Muscle layer of duodenum (tissue), 2 donors: ENCODE measurements at regions not wholly inside any gene's neighbourhood (a gene's known extent, or its start where the extent isn't known, plus 50 kb on each side); places are given as distances from the start of the nearest gene placed in this dataset.

Experiments
- H3K27ac ChIP-seq: one replicate; pipeline ENCODE4 v1.7.0; 2013; ENCODE audit warnings: mild to moderate bottlenecking, low read length
- H3K27me3 ChIP-seq: one replicate; pipeline ENCODE4 v1.7.0; 2013; ENCODE audit warnings: low read depth, mild to moderate bottlenecking, control low read depth, low read length
- H3K36me3 ChIP-seq, 2 donors: one replicate each; pipeline ENCODE4 v1.7.0; 2013; ENCODE audit warnings: low read length in 2 of 2, control low read depth in 1 of 2, mild to moderate bottlenecking in 1 of 2; ENCODE audit not compliant: insufficient read depth in 2 of 2, control insufficient read depth in 1 of 2
- H3K4me1 ChIP-seq, 2 donors: one replicate each; pipeline ENCODE4 v1.7.0; 2013; ENCODE audit warnings: low read length in 2 of 2, mild to moderate bottlenecking in 2 of 2, control low read depth in 1 of 2, moderate library complexity in 1 of 2; ENCODE audit not compliant: insufficient read depth in 2 of 2, control insufficient read depth in 1 of 2
- H3K4me3 ChIP-seq, 2 donors: one replicate each; pipeline ENCODE4 v1.7.0; 2013; ENCODE audit warnings: low read length in 2 of 2, low read depth in 1 of 2, mild to moderate bottlenecking in 1 of 2
- H3K9me3 ChIP-seq, 2 donors: one replicate each; pipeline ENCODE4 v1.7.0; 2013; ENCODE audit warnings: low read length in 2 of 2, control low read depth in 1 of 2, mild to moderate bottlenecking in 1 of 2; ENCODE audit not compliant: control insufficient read depth in 1 of 2
- donor health status: healthy.

GRCh38 chr20:3309226-3309625 is 70.2 kb upstream of the SLC4A11 start:
- Histone ChIP-seq H3K36me3 (peaks cover 27 to 69% of the 10 kb centered on the region in 2 donors), H3K9me3 (no peaks in the 10 kb centered on the region), H3K27ac (no peak overlapping the region), H3K27me3 (no peaks in the 10 kb centered on the region), H3K4me1 (peaks cover 0 to 15% of the 10 kb centered on the region in 2 donors), H3K4me3 (no peak overlapping the region)

DNA sequence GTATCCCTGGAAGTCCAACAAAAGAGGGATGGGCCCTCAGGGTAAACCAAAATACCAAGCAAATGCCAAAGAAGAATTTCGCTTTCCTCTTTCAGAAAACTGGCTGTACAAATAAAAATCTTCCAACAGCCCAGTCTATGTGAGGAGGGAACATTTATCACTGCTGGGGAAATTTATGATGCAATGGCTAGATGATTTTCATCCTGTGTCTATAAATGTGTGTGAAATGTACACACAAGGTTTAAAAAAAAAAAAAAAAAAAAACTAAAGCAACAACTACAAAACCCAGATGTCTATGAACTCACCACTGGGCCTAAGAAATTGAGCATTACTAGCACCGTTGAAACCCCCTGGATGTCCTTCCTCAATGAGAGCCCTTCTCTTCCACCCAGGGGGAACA is 68.7 kb upstream of the SLC4A11 start:
- H3K9me3 ChIP-seq = no peaks in the 10 kb centered on the region
- H3K27ac ChIP-seq = no peak overlapping the region
- H3K4me3 ChIP-seq = no peak overlapping the region
- H3K4me1 ChIP-seq = peaks cover 0 to 2% of the 10 kb centered on the region in 2 donors
- H3K27me3 ChIP-seq = no peaks in the 10 kb centered on the region
- peaks cover 35 to 64% of the 10 kb centered on the region in 2 donors for H3K36me3 ChIP-seq

- peaks cover 36 to 63% of the 10 kb centered on the region in 2 donors for H3K36me3 ChIP-seq
- no peaks in the 10 kb centered on the region for H3K27me3 ChIP-seq
- H3K4me3 ChIP-seq = no peak overlapping the region
- no peaks in the 10 kb centered on the region for H3K9me3 ChIP-seq
- H3K4me1 ChIP-seq = no peaks in the 10 kb centered on the region
- no peak overlapping the region for H3K27ac ChIP-seq
Observed at GRCh38 chr20:3307078-3307477, 68.1 kb upstream of the SLC4A11 start.

DNA sequence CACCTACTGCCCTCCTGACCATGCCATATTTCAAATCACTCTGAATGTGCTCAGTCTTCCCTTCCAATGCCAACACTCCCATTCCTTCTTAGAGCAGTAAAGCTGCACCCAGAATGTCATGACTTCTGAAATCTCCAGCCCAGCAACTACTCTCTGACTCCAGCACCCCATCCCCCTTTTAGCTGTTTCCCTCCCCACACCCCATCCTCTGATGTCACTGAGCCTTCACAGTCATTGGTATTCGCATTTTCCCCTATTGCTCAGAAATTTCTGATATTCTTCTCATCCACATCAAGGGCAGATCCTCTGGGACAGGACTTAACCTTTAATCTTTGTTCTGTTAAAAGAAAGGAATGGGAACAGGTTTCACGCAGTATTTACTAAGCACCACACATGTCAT is 67.1 kb upstream of the SLC4A11 start:
- Histone ChIP-seq H3K27me3 (no peaks in the 10 kb centered on the region), H3K27ac (no peak overlapping the region), H3K4me3 (no peak overlapping the region), H3K9me3 (no peaks in the 10 kb centered on the region), H3K4me1 (no peaks in the 10 kb centered on the region), H3K36me3 (peaks cover 36 to 56% of the 10 kb centered on the region in 2 donors)

- Histone ChIP-seq H3K4me1 (no peaks in the 10 kb centered on the region), H3K27ac (no peak overlapping the region), H3K36me3 (peaks cover 36 to 64% of the 10 kb centered on the region in 2 donors), H3K4me3 (no peak overlapping the region), H3K27me3 (no peaks in the 10 kb centered on the region), H3K9me3 (no peaks in the 10 kb centered on the region)
Observed at GRCh38 chr20:3304456-3304855, 65.5 kb upstream of the SLC4A11 start.

- H3K27me3 ChIP-seq = no peaks in the 10 kb centered on the region
- peaks cover 11 to 64% of the 10 kb centered on the region in 2 donors for H3K36me3 ChIP-seq
- H3K4me3 ChIP-seq = no peak overlapping the region
- no peaks in the 10 kb centered on the region for H3K9me3 ChIP-seq
- no peak overlapping the region for H3K27ac ChIP-seq
- no peaks in the 10 kb centered on the region for H3K4me1 ChIP-seq
Observed at GRCh38 chr20:3297079-3297378, 58.0 kb upstream of the SLC4A11 start.

DNA sequence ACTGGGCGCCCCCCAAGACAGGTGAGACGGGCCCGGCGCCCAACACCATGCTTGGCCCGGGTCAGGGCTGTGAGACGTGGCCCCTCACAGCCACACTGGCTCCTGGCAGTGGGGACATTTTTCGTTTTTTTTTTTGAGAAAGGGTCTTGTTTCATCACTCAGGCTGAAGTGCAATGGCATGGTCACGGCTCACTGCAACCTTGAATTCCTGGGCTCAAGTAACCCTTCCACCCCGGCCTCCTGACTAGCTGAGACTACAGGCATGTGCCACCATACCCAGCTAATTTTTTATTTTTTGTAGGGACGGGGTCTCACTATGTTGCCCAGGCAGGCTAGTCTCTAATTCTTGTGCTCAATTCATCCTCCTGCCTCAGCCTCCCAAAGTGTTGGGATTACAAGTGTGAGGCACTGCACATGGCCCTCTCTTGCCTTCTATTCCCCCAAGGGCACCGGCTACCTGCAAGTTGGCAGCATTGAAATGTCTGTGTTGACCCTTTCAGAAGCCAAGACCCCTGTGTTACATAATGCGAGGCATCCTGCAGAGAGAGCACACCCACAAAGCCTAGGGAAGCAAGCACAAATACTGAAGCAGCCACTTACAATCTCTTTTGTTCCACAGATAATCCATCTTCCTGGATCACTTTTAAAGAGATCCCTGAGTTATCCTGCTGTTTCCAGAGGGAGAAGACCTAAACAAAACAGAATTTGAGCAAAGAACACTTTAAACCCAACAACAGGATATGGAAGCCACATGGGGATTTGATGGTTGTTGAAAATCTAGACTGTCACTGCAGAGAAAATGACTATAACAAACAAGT is 57.5 kb upstream of the SLC4A11 start:
- Histone ChIP-seq H3K9me3 (no peaks in the 10 kb centered on the region), H3K4me3 (no peak overlapping the region), H3K27me3 (no peaks in the 10 kb centered on the region), H3K27ac (no peak overlapping the region), H3K4me1 (no peaks in the 10 kb centered on the region), H3K36me3 (peaks cover 11 to 70% of the 10 kb centered on the region in 2 donors)
